ENCODE measurements at regions not wholly inside any gene's neighbourhood (a gene's known extent, or its start where the extent isn't known, plus 50 kb on each side); places are given as distances from the start of the nearest gene placed in this dataset.
A peak's percentile ranks its signal among the peaks of the same experiment; 100 is the strongest.

GRCh38 chr7:18295781-18296423, 199.6 kb upstream of the HDAC9 start:
- intact Hi-C loops (cut with DNase I), result no loop called here
- no peak for DNase-seq

GRCh38 chr7:18302097-18302496, 193.5 kb upstream of the HDAC9 start:
- intact Hi-C loops (cut with DNase I), result no loop called here
- no peak for DNase-seq

- intact Hi-C loops (cut with DNase I), result no loop called here
- DNase-seq, result no peak
These were observed 189.7 kb upstream of the HDAC9 start for GRCh38 chr7:18305866-18306265.

- intact Hi-C loops (cut with DNase I), result no loop called here
- DNase-seq, result peak in 1 of 10 donors; percentile 18
These were observed 188.9 kb upstream of the HDAC9 start for GRCh38 chr7:18306696-18307095.

- no peak for DNase-seq
- intact Hi-C loops (cut with DNase I), result no loop called here
These were observed 186.6 kb upstream of the HDAC9 start for GRCh38 chr7:18308938-18309337.

- DNase-seq, result no peak
- intact Hi-C loops (cut with DNase I), result no loop called here
These were observed 183.1 kb upstream of the HDAC9 start for GRCh38 chr7:18312482-18312881.

- no peak for DNase-seq
- intact Hi-C loops (cut with DNase I), result no loop called here
These were observed 181.6 kb upstream of the HDAC9 start for GRCh38 chr7:18313965-18314364.

- intact Hi-C loops (cut with DNase I), result no loop called here
- DNase-seq, result no peak
These were observed 180.3 kb upstream of the HDAC9 start for GRCh38 chr7:18315241-18315640.

- DNase-seq, result no peak
- intact Hi-C loops (cut with DNase I), result no loop called here
These were observed 177.6 kb upstream of the HDAC9 start for GRCh38 chr7:18317941-18318340.

GRCh38 chr7:18320422-18320821, 175.1 kb upstream of the HDAC9 start:
- intact Hi-C loops (cut with DNase I), result no loop called here
- no peak for DNase-seq

- intact Hi-C loops (cut with DNase I), result no loop called here
These were observed 174.5 kb upstream of the HDAC9 start for GRCh38 chr7:18320971-18321567.

GRCh38 chr7:18330548-18330947, 165.0 kb upstream of the HDAC9 start:
- intact Hi-C loops (cut with DNase I), result no loop called here
- DNase-seq, result no peak

More at GRCh38 chr7:18320971-18321567, 174.5 kb upstream of the HDAC9 start:
- no peak for DNase-seq

GRCh38 chr7:18336626-18337025, 158.9 kb upstream of the HDAC9 start:
- no peak for DNase-seq
- intact Hi-C loops (cut with DNase I), result no loop called here

- intact Hi-C loops (cut with DNase I), result no loop called here
These were observed 158.3 kb upstream of the HDAC9 start for GRCh38 chr7:18337048-18337809.

GRCh38 chr7:18338910-18339523, 156.5 kb upstream of the HDAC9 start:
- no peak for DNase-seq
- intact Hi-C loops (cut with DNase I), result no loop called here

More at GRCh38 chr7:18337048-18337809, 158.3 kb upstream of the HDAC9 start:
- no peak for DNase-seq

GRCh38 chr7:18341756-18342155, 153.8 kb upstream of the HDAC9 start:
- intact Hi-C loops (cut with DNase I), result loop anchor here (10.0 kb wide), 2 partner anchors 567 to 657 kb away; no protein-coding TSS in a partner anchor
- DNase-seq, result no peak

GRCh38 chr7:18343047-18343446, 152.5 kb upstream of the HDAC9 start:
- intact Hi-C loops (cut with DNase I), result loop anchor here (10.0 kb wide), 2 partner anchors 568 to 658 kb away; no protein-coding TSS in a partner anchor
- no peak for DNase-seq

GRCh38 chr7:18344536-18344935, 151.0 kb upstream of the HDAC9 start:
- intact Hi-C loops (cut with DNase I), result loop anchor here (2.0 to 10.0 kb wide), 3 partner anchors 374 to 660 kb away; no protein-coding TSS in a partner anchor
- no peak for DNase-seq

- peak in 6 of 10 donors; percentile 16 to 55 (median 41) for DNase-seq
- intact Hi-C loops (cut with DNase I), result loop anchor here (2.0 to 10.0 kb wide), 3 partner anchors 375 to 661 kb away; no protein-coding TSS in a partner anchor
These were observed 149.8 kb upstream of the HDAC9 start for GRCh38 chr7:18345641-18346234.

- DNase-seq, result no peak
- intact Hi-C loops (cut with DNase I), result loop anchor here (10.0 kb wide), 2 partner anchors 572 to 662 kb away; no protein-coding TSS in a partner anchor
These were observed 148.4 kb upstream of the HDAC9 start for GRCh38 chr7:18347170-18347569.

All from posterior cingulate gyrus (tissue), 11 donors.